HG03521 (cell line): ENCODE measurements at regions not wholly inside any gene's neighbourhood (a gene's known extent, or its start where the extent isn't known, plus 50 kb on each side); places are given as distances from the start of the nearest gene placed in this dataset.
"Not testable (repeated sequence)": the region's sequence is repeated elsewhere in the genome, so short reads cannot be mapped to it uniquely, and the experiment has no call there.

ENCODE experiments used
- ATAC-seq: cut with Tn5 transposase; IDR thresholded peaks from one replicate; pipeline ENCODE4 v1.9.1; 2021; ENCODE audit warnings: mild to moderate bottlenecking, moderate library complexity; ENCODE audit not compliant: unreplicated experiment

GRCh38 chr4:160386846-160387245, 1284.0 kb downstream of the RAPGEF2 start:
- ATAC-seq, result no peak

GRCh38 chr4:160399826-160400225, 1296.9 kb downstream of the RAPGEF2 start:
- no peak for ATAC-seq

- ATAC-seq, result no peak
Measured at GRCh38 chr4:160403081-160403480, 1300.2 kb downstream of the RAPGEF2 start.

- ATAC-seq, result no peak
Measured at GRCh38 chr4:160406263-160406825, 1303.5 kb downstream of the RAPGEF2 start.

GRCh38 chr4:160414496-160414895, 1311.6 kb downstream of the RAPGEF2 start:
- no peak for ATAC-seq

- no peak for ATAC-seq
Measured at GRCh38 chr4:160423879-160424451, 1321.1 kb downstream of the RAPGEF2 start.

- no peak for ATAC-seq
Measured at GRCh38 chr4:160426233-160426632, 1323.4 kb downstream of the RAPGEF2 start.

GRCh38 chr4:160450876-160451275, 1348.0 kb downstream of the RAPGEF2 start:
- no peak for ATAC-seq

GRCh38 chr4:160481696-160482690, 1379.1 kb downstream of the RAPGEF2 start:
- not testable (repeated sequence) for ATAC-seq

- ATAC-seq, result no peak
Measured at GRCh38 chr4:160485071-160485687, 1382.3 kb downstream of the RAPGEF2 start.

GRCh38 chr4:160492181-160492580, 1389.3 kb downstream of the RAPGEF2 start:
- ATAC-seq, result no peak

- ATAC-seq, result no peak
Measured at GRCh38 chr4:160493206-160493605, 1390.3 kb downstream of the RAPGEF2 start.

GRCh38 chr4:160495356-160495755, 1392.5 kb downstream of the RAPGEF2 start:
- no peak for ATAC-seq

GRCh38 chr4:160498211-160498610, 1395.3 kb downstream of the RAPGEF2 start:
- no peak for ATAC-seq

- ATAC-seq, result no peak
Measured at GRCh38 chr4:160505724-160506123, 1402.8 kb downstream of the RAPGEF2 start.

- ATAC-seq, result no peak
Measured at GRCh38 chr4:160510928-160511327, 1408.0 kb downstream of the RAPGEF2 start.

- no peak for ATAC-seq
Measured at GRCh38 chr4:160514126-160514525, 1411.2 kb downstream of the RAPGEF2 start.

GRCh38 chr4:160523231-160523630, 1420.4 kb downstream of the RAPGEF2 start:
- no peak for ATAC-seq

GRCh38 chr4:160537681-160538080, 1434.8 kb downstream of the RAPGEF2 start:
- no peak for ATAC-seq

- no peak for ATAC-seq
Measured at GRCh38 chr4:160546201-160546600, 1443.3 kb downstream of the RAPGEF2 start.

GRCh38 chr4:160549951-160550519, 1447.2 kb downstream of the RAPGEF2 start:
- ATAC-seq, result not testable (repeated sequence)
